ENCODE measurements at regions not wholly inside any gene's neighbourhood (a gene's known extent, or its start where the extent isn't known, plus 50 kb on each side); places are given as distances from the start of the nearest gene placed in this dataset.
"Not testable (repeated sequence)": the region's sequence is repeated elsewhere in the genome, so short reads cannot be mapped to it uniquely, and the experiment has no call there.

DNA sequence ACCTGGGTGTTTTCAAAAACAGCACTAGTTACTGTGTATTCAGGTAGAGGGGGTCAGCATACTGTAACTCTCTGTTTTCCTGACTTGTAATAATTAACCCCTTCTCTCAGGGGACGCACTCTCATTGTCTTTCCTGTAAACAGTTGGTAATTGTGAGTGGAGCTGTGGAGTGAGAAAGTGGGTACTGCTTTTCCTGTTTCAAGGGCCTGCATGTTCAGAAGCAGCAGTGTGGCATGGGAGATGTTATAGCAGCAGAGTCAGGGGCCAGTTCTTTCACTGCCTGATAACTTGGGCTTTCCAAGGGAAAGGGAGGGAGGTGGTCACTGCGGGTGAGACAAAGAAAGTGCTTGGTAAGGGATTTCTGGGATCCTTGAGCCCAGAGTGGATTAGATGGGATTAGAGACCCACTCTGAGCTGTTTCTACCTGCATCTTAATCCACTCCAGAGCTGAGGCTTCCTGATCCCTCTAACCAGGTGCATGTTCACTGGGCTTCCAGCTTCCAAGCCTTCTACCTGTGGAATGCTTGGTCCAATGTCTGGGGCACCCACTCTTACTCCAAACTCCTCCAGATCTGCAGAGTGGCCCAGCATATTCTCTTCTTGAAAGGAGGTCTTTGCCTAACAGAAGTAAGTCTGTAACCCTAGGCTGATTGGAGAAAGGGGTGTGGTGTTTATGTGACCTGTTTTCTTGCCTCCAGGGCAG, 105.2 kb downstream of the RPLP1 start:
- TF ChIP-seq, protein P1, sequence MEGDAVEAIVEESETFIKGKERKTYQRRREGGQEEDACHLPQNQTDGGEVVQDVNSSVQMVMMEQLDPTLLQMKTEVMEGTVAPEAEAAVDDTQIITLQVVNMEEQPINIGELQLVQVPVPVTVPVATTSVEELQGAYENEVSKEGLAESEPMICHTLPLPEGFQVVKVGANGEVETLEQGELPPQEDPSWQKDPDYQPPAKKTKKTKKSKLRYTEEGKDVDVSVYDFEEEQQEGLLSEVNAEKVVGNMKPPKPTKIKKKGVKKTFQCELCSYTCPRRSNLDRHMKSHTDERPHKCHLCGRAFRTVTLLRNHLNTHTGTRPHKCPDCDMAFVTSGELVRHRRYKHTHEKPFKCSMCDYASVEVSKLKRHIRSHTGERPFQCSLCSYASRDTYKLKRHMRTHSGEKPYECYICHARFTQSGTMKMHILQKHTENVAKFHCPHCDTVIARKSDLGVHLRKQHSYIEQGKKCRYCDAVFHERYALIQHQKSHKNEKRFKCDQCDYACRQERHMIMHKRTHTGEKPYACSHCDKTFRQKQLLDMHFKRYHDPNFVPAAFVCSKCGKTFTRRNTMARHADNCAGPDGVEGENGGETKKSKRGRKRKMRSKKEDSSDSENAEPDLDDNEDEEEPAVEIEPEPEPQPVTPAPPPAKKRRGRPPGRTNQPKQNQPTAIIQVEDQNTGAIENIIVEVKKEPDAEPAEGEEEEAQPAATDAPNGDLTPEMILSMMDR (IDR thresholded peaks at IDR 0.05; ENCODE audit: control insufficient read depth, extremely low read depth, insufficient read depth): no peak
- DNase-seq (ENCODE audit: low read depth): no peak
- no peak overlapping the region for H3K4me3 ChIP-seq (ENCODE audit: low read depth, low read length)

DNA sequence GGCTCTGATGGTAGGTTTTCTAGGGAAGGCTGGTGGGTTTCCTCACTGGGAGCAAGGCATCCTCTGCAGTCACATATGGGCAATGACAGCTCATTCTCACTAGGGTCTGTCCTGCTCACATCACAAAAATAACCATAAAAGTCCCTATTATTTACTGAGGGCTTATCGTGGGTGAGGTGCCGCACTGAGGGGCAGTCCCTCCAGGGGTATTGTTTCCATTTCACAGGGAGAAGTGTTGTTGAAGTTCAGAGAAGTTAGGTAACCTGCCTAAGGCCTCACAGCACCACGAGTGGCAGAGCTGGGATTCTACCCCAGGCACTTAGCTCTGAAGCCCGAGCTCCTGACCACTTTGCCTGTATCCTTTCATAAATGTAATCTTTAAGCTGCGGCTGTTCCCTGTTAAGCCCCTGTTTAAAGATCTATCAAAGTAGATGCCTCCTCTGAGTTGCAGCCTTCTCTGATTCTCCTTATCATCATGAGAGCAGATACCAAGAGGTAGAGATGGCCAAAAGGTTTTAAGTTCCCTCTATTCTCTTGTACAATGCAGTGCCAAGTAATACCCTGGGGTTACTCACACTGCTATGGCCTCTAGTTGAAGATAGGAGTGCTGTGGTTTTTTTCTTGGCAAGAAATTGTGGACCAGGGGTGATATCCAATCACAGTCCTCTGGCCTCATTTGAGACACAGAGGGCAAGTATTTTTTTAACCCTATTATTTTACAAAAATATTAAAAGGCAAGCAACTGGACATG, 107.0 kb downstream of the RPLP1 start:
- no peak overlapping the region for H3K4me3 ChIP-seq (ENCODE audit: low read depth, low read length)
- DNase-seq (ENCODE audit: low read depth): no peak
- TF ChIP-seq, protein P1 (IDR thresholded peaks at IDR 0.05; ENCODE audit: control insufficient read depth, extremely low read depth, insufficient read depth): no peak

DNA sequence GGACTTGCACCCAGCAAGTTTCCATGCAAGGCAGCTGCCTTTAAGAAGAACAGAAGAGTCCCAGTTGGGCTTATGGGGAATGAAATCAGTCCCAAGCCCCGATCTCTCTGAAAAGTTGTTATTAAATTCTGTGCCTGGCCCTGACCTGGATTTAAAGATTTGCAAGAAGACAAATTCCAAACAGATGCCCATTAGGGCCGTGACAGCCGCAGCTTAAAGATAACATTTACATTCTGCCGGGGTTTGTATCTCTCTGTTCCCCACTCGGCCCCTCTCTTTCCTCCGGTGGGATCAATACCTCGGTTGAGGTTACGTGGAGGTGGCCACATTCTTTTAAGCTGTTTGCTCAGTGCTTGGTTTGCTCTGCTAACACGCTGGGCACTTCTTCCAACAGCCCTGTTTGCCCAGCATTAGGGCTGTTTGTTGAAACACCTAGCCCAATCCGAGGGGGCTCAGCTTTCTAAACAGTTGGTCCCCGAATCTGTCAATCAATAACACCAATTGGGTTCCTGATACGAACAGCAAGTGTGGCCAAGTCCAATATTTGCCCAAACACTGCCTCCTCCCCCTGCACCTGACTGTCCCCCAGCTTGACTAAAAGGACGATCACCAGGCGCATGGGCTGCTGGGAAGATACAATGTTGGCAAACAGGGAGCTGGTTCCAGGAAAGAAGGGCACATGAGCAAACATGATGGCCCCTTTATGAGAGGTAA, 108.6 kb downstream of the RPLP1 start:
- peak; percentile 95 for DNase-seq (ENCODE audit: low read depth)
- H3K4me3 ChIP-seq (ENCODE audit: low read depth, low read length): peak overlapping the region; percentile 39
- TF ChIP-seq, protein P1 (IDR thresholded peaks at IDR 0.05; ENCODE audit: control insufficient read depth, extremely low read depth, insufficient read depth): no peak

DNA sequence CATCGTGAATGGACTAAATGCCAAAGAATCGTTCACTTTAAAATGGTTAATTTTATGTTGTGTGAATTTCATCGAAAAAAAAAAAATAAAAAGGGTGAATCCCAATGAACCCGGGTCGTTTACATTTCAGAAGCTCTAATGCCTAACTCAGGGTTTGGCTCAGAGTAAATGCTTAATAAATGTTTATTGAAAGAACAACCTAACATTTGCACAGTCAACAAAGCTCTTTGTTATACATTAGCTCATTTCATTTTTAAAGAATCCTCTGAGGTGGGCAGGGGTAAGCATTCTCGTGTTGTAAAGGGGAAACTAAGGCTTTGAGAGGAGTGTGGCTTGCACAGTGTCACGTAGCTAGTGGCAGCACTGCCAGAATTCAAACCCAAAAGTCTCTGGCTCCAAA, 109.5 kb downstream of the RPLP1 start:
- TF ChIP-seq, protein P1 (IDR thresholded peaks at IDR 0.05; ENCODE audit: control insufficient read depth, extremely low read depth, insufficient read depth): no peak
- peak overlapping the region; percentile 39 for H3K4me3 ChIP-seq (ENCODE audit: low read depth, low read length)
- DNase-seq (ENCODE audit: low read depth): peak; percentile 77

DNA sequence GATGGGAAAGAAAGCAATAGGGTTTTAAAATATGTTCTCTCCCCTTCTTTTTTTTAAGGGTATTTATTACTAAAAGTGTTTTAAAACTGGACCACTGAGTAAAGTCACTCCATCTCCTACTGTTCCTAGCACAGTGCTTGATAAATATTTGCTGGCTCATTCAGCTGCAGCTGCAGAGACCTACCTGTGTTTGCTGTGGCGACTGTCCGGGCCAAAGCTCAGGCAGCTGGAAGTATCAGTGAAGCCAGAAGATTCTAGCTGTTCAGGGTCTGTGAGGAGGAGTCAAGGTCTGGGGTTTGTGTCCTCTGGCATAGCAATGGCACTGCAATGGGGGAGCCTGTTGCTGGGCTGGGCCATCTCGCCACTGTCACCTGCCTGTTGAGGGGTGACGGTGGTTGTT, 109.9 kb downstream of the RPLP1 start:
- TF ChIP-seq, protein P1 (IDR thresholded peaks at IDR 0.05; ENCODE audit: control insufficient read depth, extremely low read depth, insufficient read depth): no peak
- peak; percentile 73 for DNase-seq (ENCODE audit: low read depth)
- peak overlapping the region; percentile 32 for H3K4me3 ChIP-seq (ENCODE audit: low read depth, low read length)

DNA sequence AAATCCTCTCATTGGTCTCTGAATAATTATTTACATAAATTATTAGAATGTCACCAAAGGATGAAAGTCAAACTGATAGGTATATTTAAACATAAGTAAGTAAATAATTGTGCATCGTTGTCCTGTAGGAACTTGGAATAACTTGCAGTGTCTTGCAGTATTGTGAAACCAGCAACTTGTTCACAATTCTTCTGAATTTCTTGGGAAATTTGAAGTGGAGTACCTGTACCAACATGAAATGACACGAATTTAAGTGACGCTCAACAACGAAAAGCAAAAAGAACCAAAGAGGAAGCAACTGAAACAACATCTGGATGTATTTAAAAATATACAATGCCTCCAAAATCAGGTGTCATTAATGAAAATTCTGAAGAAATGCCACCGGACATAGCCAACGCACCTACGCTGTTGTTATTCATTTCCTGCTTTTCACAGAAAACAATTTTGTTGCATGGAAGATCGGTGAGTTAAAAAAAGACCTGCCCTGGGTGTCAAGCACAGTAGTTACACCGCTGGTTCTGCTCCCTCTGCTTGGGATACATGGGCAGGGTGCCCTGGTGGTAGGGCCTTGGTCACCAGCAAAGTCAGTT, 112.5 kb downstream of the RPLP1 start:
- TF ChIP-seq, protein P1 (IDR thresholded peaks at IDR 0.05; ENCODE audit: control insufficient read depth, extremely low read depth, insufficient read depth): no peak
- no peak for DNase-seq (ENCODE audit: low read depth)
- no peak overlapping the region for H3K4me3 ChIP-seq (ENCODE audit: low read depth, low read length)

DNA sequence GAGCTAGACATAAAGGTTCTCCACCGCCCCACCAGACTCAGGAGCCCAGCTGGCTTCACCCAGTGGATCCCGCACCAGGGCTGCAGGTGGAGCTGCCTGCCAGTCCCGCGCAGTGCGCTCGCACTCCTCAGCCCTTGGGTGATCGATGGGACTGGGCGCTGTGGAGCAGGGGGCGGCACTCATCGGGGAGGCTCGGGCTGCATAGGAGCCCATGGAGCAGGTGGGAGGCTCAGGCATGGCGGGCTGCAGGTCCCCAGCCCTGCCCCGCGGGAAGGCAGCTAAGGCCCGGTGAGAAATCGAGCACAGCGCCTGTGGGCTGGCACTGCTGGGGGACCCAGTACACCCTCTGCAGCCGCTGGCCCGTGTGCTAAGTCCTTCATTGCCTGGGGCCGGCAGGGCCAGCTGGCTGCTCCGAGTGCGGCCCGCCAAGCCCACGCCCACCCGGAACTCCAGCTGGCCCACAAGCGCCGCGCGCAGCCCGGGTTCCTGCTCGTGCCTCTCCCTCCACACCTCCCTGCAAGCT, 114.7 kb downstream of the RPLP1 start:
- DNase-seq (ENCODE audit: low read depth): not testable (repeated sequence)

More for the DNA sequence above, 114.7 kb downstream of the RPLP1 start:
- not testable (repeated sequence) for H3K4me3 ChIP-seq (ENCODE audit: low read depth, low read length)
